ENCODE measurements at regions not wholly inside any gene's neighbourhood (a gene's known extent, or its start where the extent isn't known, plus 50 kb on each side); places are given as distances from the start of the nearest gene placed in this dataset.
"Not testable (repeated sequence)": the region's sequence is repeated elsewhere in the genome, so short reads cannot be mapped to it uniquely, and the experiment has no call there.

DNA sequence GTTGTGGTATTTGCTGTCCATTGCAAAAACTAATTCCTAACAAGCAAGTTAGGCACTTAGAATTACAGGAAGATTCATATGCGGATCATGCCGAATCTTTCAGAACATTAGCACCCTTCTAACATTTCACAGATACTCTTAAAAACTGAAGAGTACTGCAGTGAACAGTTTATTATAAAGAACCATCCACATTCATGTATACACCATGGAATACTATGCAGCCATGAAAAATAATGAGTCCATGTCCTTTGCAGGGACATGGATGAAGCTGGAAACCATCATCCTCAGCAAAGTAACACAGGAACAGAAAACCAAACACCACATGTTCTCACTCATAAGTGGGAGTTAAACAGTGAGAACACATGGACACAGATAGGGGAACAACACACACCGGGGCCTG lies 319.9 kb downstream of the FGFR2 start:
- DNase-seq (ENCODE audit: low spot score): not testable (repeated sequence)

- no peak for DNase-seq (ENCODE audit: low spot score)
Measured at GRCh38 chr10:121281576-121281975, 316.7 kb downstream of the FGFR2 start.

- no peak for DNase-seq (ENCODE audit: low spot score)
Measured at GRCh38 chr10:121282264-121282663, 316.0 kb downstream of the FGFR2 start.

GRCh38 chr10:121282797-121283515 lies 315.3 kb downstream of the FGFR2 start:
- no peak for DNase-seq (ENCODE audit: low spot score)

- no peak for DNase-seq (ENCODE audit: low spot score)
Measured at GRCh38 chr10:121284936-121285335, 313.3 kb downstream of the FGFR2 start.

- no peak for DNase-seq (ENCODE audit: low spot score)
Measured at GRCh38 chr10:121285406-121286196, 312.6 kb downstream of the FGFR2 start.

- no peak for DNase-seq (ENCODE audit: low spot score)
Measured at GRCh38 chr10:121288011-121288410, 310.2 kb downstream of the FGFR2 start.

DNA sequence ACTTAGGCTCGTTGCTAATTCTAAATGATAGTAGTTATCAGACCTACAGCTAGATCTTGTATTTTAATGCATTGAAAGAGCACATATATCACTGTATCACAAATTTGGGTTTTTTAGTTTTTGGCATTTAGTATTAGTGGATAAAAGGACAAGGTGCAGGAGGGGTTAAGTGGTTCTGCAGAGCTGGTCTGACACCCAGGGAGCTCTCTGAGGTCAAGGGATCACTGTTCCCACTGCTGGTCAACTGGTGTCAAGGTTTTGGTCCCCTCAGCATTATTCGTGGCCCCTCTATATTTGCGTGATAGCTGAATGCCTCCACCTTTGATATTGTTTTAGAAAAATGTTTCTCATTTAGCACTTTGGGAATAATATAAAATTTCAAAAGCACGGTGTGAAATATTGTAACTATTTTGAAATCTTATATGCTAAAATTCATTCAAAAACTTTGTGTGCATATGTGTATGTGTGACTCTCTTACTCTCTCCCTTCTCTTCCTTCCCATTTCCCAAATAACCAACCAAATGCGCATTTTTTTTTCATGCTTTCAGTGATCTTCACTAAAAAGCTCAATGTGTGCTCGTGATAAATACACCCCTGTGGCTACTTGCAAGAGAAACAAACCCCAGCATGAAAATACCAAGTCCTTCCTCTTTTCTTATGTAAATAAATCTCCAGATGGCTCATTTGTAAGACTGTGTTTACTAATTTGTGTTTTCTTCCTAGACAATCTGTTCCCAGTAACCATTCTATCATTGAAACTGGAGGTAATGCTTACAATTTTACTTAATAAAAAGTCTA lies 309.2 kb downstream of the FGFR2 start:
- DNase-seq (ENCODE audit: low spot score): no peak

GRCh38 chr10:121289800-121290199 lies 308.4 kb downstream of the FGFR2 start:
- DNase-seq (ENCODE audit: low spot score): no peak

DNA sequence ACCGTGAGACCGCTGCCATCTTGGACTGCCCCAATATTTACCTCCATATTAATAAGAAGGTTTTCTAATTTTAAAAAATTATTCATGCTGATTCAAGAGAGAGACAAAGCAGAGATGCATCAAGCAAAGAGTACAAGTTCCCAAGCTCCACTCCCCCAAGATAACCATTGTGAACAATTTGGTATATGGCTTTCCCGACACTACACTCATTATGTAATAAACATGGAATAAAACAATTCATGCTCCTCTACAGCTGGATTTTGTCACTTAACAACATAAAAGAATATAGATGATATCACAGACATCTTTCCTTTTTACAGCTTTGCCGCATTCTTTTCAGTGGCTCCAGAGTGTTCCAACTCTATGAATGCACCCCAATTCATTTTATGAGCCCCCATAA lies 307.6 kb downstream of the FGFR2 start:
- DNase-seq (ENCODE audit: low spot score): no peak

GRCh38 chr10:121291376-121291775 lies 306.9 kb downstream of the FGFR2 start:
- DNase-seq (ENCODE audit: low spot score): no peak

GRCh38 chr10:121291823-121292222 lies 306.4 kb downstream of the FGFR2 start:
- no peak for DNase-seq (ENCODE audit: low spot score)

- no peak for DNase-seq (ENCODE audit: low spot score)
Measured at GRCh38 chr10:121292321-121292720, 305.9 kb downstream of the FGFR2 start.

DNA sequence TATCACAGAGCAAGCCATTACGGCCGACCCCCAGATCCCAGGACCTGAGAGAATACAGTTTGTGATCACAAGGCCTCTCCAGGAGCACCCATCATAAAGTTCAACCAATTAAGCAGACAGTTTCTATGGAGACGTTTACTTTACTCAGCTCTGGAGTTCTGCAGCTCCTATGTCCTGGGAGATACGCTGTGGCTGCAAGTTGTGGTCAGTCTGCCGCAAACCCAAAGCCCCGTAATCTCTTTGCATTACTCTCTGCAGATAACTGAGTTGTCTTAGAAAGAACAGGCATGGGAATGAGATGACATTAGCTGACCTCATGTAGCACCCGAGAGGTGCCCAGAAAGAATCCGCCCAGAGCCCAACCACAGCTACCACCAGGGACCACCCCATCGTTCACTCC lies 305.1 kb downstream of the FGFR2 start:
- DNase-seq (ENCODE audit: low spot score): no peak

DNA sequence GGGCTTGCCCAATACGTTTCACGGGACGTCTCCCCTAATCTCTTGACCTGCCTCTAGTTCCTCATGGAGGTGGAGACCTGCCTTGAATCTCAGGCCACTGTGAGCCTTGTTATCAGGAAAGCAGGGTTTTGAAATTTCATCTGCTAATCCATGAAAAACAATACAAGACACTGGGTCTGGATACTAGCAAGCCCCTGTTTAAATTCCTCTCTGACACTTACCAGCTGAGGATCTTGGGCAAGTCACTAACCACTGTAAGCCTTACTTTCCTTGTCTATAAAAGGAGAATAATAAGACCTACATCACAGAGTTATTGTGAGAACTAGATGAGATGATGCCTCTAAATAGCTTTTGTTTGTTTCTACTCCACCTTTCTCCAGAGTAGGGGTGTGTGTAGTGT lies 303.6 kb downstream of the FGFR2 start:
- no peak for DNase-seq (ENCODE audit: low spot score)

- no peak for DNase-seq (ENCODE audit: low spot score)
Measured at GRCh38 chr10:121296378-121296777, 301.9 kb downstream of the FGFR2 start.

DNA sequence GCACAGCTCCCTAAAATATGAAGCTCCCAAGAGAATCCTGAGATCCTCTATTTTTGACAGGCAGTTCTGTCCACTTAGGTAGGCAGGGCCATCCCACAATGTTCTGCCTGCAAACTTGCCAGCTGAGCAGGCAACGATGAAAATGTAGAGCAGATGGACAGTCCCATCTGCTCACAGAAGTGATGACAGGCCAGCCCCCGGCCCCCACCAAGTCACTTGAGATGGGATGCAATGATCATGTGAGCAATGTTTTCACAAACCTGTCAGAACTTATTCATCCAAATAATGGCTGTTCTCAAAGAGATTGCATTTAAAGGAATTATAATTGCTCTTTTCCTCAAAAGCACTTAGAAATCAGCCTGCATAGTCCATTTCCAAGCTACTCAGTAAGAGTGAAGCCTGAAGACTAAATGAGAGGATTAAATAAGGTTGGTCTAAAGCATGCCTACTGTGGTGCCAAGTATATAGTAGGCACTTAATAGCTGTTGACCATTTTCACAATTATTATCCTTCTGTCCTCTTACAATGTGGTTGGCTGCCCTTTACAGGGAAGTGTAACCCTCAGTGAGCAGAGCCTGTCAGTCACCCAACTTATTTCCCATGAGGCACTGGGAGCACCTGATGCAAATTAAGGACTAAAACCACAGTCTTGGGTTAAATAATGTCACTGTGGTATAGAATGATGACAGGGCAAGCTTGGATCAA lies 301.2 kb downstream of the FGFR2 start:
- DNase-seq (ENCODE audit: low spot score): no peak

- DNase-seq (ENCODE audit: low spot score): no peak
Measured at GRCh38 chr10:121300723-121301122, 297.5 kb downstream of the FGFR2 start.

DNA sequence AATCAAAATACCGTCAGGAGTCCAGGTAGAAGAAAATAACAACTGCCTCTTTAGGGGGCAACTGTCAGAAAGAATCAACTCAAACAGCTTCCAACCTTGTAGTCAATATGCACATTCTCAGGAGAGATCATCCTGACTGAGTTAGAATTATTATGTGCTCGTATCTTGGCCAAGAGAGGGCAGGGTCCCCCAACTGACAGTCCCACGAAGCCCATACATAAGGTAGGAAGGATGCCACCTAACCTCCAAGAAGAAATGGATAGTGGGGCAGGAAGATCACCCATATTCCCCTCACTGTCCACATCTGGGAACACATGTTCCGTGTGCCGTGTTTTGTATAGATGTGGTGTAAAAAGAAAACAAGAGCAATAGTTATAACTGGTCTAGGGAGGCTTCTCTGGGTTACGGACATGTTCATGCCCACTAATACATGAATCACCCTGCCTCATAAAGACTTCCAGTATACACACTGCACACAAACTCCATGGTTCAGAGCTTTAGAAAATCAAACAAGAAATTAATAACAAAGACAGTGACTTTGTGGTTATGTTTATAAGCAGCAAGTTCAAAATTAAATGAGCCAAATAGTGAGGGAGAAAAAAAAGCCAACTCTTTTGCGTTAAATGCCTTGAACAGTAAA lies 295.6 kb downstream of the FGFR2 start:
- no peak for DNase-seq (ENCODE audit: low spot score)

DNA sequence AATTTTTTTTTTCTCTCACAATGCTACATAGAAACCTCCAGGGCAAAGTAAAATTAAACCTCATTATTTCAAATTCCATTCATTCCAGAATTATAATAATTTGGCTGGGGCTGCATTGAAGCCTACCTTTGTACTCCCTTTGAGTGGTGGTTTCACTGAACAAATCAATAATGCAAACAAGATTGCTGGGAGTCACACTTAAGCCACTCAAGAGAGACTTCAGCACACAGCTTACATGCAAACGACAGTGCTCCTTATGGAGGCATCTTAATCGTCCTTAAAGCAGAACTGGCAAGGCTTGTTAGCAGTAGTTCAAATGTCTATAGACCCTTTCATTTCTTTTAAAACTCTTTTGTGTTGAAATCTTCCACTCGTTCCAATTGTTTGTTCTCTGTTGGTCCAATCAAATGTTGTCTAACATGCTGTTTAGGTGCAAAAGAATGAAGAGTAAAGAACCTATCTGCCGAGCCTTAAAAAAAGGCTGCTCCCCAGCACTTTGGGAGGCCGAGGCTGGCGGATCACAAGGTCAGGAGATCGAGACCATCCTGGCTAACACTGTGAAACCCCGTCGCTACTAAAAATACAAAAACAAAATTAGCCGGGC lies 294.9 kb downstream of the FGFR2 start:
- DNase-seq (ENCODE audit: low spot score): peak; percentile 33

DNA sequence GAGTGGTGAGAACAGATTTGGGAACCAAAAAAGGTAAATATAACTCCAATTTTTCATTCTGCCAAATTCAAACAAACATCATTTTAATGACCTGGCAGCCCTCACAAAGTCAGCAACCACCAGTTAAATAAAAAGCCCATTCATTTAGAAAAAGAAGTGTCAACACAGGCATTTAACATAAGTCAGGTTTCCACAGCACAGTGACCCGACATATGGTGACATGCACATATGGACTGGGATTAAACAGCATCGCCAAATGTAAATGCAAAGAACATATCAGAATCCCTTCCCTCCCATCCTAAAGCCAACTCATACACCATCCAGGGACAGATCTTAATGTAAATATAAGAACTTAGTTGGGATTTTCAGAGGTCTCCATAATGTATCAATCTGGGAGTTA lies 293.2 kb downstream of the FGFR2 start:
- no peak for DNase-seq (ENCODE audit: low spot score)
